WERI-Rb-1 (cell line): ENCODE measurements at regions not wholly inside any gene's neighbourhood (a gene's known extent, or its start where the extent isn't known, plus 50 kb on each side); places are given as distances from the start of the nearest gene placed in this dataset.

ENCODE experiments used
- DNase-seq: peaks from one replicate; pipeline ENCODE4 v3.0.0-alpha.2; 2020
- H3K27ac ChIP-seq: fragments of 250-450 bp; sonication (Bioruptor Pico); 2 replicates; pipeline ENCODE4 v1.5.1; 2020; ENCODE audit warnings: mild to moderate bottlenecking, moderate library complexity
- H3K27me3 ChIP-seq: fragments of 250-450 bp; sonication (Bioruptor Pico); 2 replicates; pipeline ENCODE4 v1.5.1; 2021; ENCODE audit warnings: mild to moderate bottlenecking, low read depth, moderate library complexity; ENCODE audit not compliant: insufficient read depth, severe bottlenecking
- H3K36me3 ChIP-seq: fragments of 250-450 bp; sonication (Bioruptor Pico); 2 replicates; pipeline ENCODE4 v1.5.1; 2020; ENCODE audit warnings: mild to moderate bottlenecking, moderate library complexity
- H3K4me3 ChIP-seq: 2 replicates; pipeline ENCODE4 v1.5.1; 2011; ENCODE audit warnings: low read depth, mild to moderate bottlenecking, control low read depth, low read length
- H3K9me3 ChIP-seq: fragments of 250-450 bp; sonication (Bioruptor Pico); 2 replicates; pipeline ENCODE4 v1.5.1; 2021; ENCODE audit warnings: mild to moderate bottlenecking, moderate library complexity; ENCODE audit not compliant: severe bottlenecking
- TF ChIP-seq, protein P1 (sequence below): IDR thresholded peaks from 2 replicates; pipeline ENCODE4 v1.5.1; 2011; ENCODE audit warnings: low read depth, mild to moderate bottlenecking, control low read depth, inconsistent platforms, low read length

DNA sequence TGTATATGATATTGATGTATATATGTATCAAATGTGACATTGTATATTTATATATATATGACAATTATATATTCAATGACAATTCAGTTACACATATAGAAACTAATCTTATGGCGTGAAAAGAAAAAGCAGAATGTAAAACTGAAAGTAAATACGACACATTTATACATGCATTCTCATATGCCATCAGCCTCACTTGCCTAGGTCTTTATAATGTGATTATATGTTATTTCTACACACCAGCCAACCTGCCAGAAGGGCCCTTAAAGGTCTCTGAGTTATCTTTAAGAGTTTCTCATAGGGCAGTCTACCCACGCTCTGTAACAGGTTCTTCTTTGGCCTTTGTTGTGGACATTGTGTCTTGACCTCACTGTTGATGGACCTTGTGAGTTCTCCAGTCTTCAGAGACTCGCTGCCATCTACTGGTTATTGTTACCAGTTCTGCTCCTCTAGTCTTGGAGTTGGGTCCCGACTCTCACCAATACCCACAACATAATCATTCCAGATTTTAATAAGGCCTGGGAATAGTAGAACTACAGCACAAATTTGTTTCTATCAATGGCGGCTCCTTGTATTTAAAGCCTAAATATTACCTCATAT, 371.5 kb upstream of the GOLIM4 start:
- Histone ChIP-seq H3K36me3 (no peaks in the 10 kb centered on the region), H3K4me3 (no peak overlapping the region), H3K27ac (no peak overlapping the region), H3K27me3 (no peaks in the 10 kb centered on the region), H3K9me3 (no peaks in the 10 kb centered on the region)
- TF ChIP-seq, protein P1, sequence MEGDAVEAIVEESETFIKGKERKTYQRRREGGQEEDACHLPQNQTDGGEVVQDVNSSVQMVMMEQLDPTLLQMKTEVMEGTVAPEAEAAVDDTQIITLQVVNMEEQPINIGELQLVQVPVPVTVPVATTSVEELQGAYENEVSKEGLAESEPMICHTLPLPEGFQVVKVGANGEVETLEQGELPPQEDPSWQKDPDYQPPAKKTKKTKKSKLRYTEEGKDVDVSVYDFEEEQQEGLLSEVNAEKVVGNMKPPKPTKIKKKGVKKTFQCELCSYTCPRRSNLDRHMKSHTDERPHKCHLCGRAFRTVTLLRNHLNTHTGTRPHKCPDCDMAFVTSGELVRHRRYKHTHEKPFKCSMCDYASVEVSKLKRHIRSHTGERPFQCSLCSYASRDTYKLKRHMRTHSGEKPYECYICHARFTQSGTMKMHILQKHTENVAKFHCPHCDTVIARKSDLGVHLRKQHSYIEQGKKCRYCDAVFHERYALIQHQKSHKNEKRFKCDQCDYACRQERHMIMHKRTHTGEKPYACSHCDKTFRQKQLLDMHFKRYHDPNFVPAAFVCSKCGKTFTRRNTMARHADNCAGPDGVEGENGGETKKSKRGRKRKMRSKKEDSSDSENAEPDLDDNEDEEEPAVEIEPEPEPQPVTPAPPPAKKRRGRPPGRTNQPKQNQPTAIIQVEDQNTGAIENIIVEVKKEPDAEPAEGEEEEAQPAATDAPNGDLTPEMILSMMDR, result peak; percentile 54
- DNase-seq, result peak; percentile 39

DNA sequence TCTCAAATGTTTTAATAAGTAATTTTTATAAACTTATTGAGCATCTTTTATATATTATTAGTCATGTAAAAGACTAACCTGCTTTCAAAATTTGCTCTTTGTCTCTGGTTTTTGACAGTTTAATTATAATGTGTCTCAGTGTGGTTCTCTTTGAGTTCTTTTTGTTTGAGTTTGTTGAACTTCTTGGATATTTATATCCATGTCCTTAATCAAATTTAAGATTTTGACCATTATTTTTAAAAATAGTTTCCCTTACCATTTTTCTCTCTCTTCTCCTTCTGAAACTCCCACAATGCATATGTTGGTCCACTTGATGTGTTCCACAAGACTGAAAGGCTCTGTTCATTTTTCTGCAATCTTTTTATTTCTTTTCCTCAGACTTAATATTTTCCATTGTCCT, 366.1 kb upstream of the GOLIM4 start:
- TF ChIP-seq, protein P1, result no peak
- H3K4me3 ChIP-seq, result no peak overlapping the region
- no peaks in the 10 kb centered on the region for H3K27me3 ChIP-seq
- no peaks in the 10 kb centered on the region for H3K36me3 ChIP-seq
- DNase-seq, result no peak
- no peak overlapping the region for H3K27ac ChIP-seq
- no peaks in the 10 kb centered on the region for H3K9me3 ChIP-seq

DNA sequence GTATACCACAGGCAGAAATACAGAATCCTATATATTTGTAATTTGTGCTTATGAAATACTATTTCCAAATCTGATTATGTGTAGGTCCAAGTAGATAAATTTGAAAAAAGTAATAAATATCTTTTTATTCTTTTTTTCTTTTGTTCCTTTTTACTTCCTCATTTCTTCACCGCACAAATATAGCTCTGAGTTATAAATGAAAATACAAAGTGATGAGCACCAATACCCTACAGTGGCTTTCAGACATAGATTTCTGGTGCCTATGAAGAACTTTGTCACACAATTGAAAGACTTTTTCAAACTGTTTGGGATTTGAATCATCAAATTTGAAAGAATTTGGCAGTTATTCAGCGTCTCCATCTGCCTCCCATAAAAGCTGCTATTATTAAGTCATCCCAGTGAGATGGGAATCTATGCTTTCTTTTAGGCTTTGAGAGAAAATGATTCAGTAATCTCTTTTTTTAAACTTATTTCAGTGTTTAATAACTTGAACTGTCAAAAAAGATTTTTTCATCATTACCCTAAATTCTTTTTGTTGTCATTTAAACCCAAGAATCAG, 363.6 kb upstream of the GOLIM4 start:
- no peak overlapping the region for H3K4me3 ChIP-seq
- no peaks in the 10 kb centered on the region for H3K9me3 ChIP-seq
- H3K27ac ChIP-seq, result no peak overlapping the region
- DNase-seq, result no peak
- TF ChIP-seq, protein P1, result no peak
- H3K36me3 ChIP-seq, result no peaks in the 10 kb centered on the region
- no peaks in the 10 kb centered on the region for H3K27me3 ChIP-seq

DNA sequence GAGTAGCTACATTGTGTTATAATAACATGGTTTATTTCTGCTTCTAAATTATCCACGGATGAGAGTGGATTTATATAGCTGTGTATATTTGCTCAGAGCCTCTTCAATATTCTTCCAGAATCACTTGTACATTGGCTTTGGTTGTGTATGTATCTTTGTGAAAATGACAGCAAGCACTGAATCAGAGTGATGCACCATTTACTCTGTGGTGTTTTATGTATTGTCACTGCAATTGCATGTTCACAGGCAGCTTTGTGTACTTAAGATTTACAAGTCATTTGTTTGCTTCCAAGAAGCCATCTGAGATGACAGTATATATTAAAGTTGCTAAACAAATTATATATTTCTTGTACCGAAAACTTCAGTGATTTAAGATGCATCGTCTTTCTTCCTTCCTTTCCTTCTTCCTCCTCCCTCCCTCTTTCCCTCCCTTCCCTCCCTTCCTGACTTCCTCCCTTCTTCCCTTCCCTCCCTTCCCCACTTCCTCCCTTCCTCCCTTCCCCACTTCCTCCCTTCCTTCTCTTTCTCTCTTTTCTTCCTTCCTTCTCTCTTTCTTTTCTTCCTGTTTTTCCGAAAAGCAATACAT, 362.3 kb upstream of the GOLIM4 start:
- TF ChIP-seq, protein P1, result no peak
- DNase-seq, result no peak

DNA sequence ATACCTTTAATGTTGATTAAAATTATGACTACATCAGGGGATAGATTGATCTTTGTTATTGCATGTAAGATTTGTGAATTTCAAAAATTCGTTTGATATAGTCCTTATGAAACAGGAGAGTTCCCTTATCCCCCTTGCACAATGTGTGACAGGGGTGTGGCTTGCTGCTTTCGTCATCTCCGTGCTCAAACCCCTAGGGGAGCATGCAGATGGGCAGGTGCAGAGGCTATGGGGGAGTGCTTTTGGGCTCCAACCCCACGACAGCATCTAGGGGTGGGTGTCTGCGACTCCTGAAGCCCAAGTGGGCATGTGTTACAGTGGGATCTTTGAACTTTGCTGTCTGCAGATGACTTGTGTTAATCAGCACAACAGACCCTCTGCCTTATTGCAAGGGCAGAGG, 360.1 kb upstream of the GOLIM4 start:
- no peaks in the 10 kb centered on the region for H3K36me3 ChIP-seq
- no peak overlapping the region for H3K4me3 ChIP-seq
- TF ChIP-seq, protein P1, result no peak
- no peaks in the 10 kb centered on the region for H3K27me3 ChIP-seq
- DNase-seq, result no peak
- no peaks in the 10 kb centered on the region for H3K9me3 ChIP-seq
- H3K27ac ChIP-seq, result no peak overlapping the region

More for the DNA sequence above, 362.3 kb upstream of the GOLIM4 start:
- no peaks in the 10 kb centered on the region for H3K36me3 ChIP-seq
- no peak overlapping the region for H3K4me3 ChIP-seq
- no peaks in the 10 kb centered on the region for H3K27me3 ChIP-seq
- H3K27ac ChIP-seq, result no peak overlapping the region
- no peaks in the 10 kb centered on the region for H3K9me3 ChIP-seq
